Breast epithelium (tissue), 3 donors: ENCODE measurements at regions not wholly inside any gene's neighbourhood (a gene's known extent, or its start where the extent isn't known, plus 50 kb on each side); places are given as distances from the start of the nearest gene placed in this dataset.

Source experiments
- POLR2A ChIP-seq: fragments of 450-650 bp; IDR thresholded peaks from one replicate; pipeline ENCODE4 v1.6.1; 2016; ENCODE audit warnings: antibody characterized with exemption, mild to moderate bottlenecking, moderate library complexity
- POLR2AphosphoS5 ChIP-seq, 3 donors: sonication (generic); formaldehyde crosslinking; IDR thresholded peaks; one replicate each; pipeline ENCODE4 v1.6.1; 2017; ENCODE audit warnings: antibody characterized with exemption in 3 of 3
- TF ChIP-seq, protein P1 (sequence below), 3 donors: fragments of 450-650 bp; IDR thresholded peaks; one replicate each; pipeline ENCODE4 v1.5.1; 2016 to 2017; ENCODE audit warnings: antibody characterized with exemption in 3 of 3, mild to moderate bottlenecking in 3 of 3, moderate library complexity in 3 of 3

- TF ChIP-seq, protein P1, sequence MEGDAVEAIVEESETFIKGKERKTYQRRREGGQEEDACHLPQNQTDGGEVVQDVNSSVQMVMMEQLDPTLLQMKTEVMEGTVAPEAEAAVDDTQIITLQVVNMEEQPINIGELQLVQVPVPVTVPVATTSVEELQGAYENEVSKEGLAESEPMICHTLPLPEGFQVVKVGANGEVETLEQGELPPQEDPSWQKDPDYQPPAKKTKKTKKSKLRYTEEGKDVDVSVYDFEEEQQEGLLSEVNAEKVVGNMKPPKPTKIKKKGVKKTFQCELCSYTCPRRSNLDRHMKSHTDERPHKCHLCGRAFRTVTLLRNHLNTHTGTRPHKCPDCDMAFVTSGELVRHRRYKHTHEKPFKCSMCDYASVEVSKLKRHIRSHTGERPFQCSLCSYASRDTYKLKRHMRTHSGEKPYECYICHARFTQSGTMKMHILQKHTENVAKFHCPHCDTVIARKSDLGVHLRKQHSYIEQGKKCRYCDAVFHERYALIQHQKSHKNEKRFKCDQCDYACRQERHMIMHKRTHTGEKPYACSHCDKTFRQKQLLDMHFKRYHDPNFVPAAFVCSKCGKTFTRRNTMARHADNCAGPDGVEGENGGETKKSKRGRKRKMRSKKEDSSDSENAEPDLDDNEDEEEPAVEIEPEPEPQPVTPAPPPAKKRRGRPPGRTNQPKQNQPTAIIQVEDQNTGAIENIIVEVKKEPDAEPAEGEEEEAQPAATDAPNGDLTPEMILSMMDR (IDR thresholded peaks at IDR 0.05), result no peak
- TF ChIP-seq POLR2A (no peak), POLR2AphosphoS5 (IDR thresholded peaks at IDR 0.05) (no peak)
These were observed 110.3 kb downstream of the MBL2 start for GRCh38 chr10:52662256-52662655.
